AG10803 (cell line): ENCODE measurements at regions not wholly inside any gene's neighbourhood (a gene's known extent, or its start where the extent isn't known, plus 50 kb on each side); places are given as distances from the start of the nearest gene placed in this dataset.
"Not testable (repeated sequence)": the region's sequence is repeated elsewhere in the genome, so short reads cannot be mapped to it uniquely, and the experiment has no call there.

Source experiments
- DNase-seq: peaks from one replicate; pipeline ENCODE4 v3.0.0; 2010; ENCODE audit warnings: low read depth
- H3K4me3 ChIP-seq: 2 replicates; pipeline ENCODE4 v1.5.1; 2011; ENCODE audit warnings: mild to moderate bottlenecking, low read length, control low read depth
- CTCF ChIP-seq: conservative IDR thresholded peaks from 2 replicates; pipeline ENCODE4 v1.5.1; 2011; ENCODE audit warnings: mild to moderate bottlenecking, low read length, control low read depth, inconsistent platforms

- not testable (repeated sequence) for DNase-seq, H3K4me3 ChIP-seq
Measured at GRCh38 chr15:20305912-20306311, 235.7 kb downstream of the GOLGA6L6 start.

GRCh38 chr15:20305015-20305465 lies 236.6 kb downstream of the GOLGA6L6 start:
- not testable (repeated sequence) for H3K4me3 ChIP-seq, DNase-seq

GRCh38 chr15:20304282-20305014 lies 237.2 kb downstream of the GOLGA6L6 start:
- H3K4me3 ChIP-seq, DNase-seq: not testable (repeated sequence)

- DNase-seq, H3K4me3 ChIP-seq: not testable (repeated sequence)
Measured at GRCh38 chr15:20303248-20304171, 238.1 kb downstream of the GOLGA6L6 start.

DNA sequence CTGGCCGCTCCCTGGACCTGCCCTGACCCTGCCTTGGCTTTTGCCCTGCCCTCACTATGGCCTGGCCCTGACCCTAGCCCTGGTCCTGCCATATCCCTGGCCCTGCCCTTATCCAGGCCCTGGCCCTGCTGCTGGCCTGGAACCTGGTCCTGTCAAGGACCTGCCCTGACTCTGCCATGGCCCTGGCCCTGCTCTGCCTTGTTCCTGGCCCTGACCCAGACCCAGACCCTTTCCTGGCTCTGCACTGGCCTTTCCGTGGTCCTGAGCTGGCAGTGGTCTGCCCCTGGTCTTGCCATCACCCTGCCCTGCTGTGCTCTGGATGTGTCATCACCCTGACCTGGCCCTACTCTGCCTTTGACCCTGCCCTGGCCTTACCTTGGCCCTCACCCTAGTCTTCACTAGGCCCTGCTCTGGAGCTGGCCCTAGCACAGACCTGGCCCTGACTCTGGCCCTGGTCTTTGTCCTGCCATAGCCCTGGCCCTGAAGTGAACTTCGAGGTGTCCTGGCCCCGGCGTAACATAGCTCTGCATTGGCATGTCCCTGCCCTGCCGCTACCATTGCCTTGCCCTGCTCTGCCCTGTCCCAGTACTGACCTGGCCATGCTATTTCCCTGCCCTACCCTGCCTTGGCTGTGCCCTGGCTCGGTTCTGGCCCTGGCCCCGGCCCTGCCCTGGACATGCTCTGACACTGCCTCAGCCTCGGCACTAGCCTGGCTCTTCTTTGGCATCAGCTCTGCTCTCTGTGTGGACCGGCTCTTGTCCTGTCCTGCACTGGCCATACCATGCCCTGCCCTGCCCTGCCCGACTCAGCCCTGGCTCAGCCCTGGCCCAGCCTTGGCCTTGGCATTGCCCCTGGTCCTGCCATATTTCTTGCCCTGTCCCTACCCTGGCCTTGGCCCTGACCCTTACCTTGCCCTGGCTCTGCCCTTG lies 239.2 kb downstream of the GOLGA6L6 start:
- not testable (repeated sequence) for H3K4me3 ChIP-seq, DNase-seq

GRCh38 chr15:20301471-20302081 lies 240.0 kb downstream of the GOLGA6L6 start:
- DNase-seq, H3K4me3 ChIP-seq: not testable (repeated sequence)

DNA sequence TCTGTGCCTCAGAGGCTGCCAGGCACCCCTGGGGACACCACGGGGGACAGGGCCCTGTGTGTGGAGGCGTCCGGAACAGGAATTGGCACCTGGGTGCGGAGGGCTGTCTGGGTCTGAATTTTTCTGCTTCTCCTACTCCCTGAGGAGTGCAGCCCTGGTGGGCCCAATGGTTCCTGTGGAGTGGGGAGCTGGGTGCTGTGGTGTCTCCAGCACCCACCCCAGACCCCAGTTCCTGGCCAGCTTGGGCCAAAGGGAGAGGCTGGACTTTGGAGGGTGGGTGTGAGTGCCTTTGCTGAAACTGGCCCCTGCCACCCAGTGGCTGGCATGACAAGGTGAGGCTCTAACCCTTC lies 240.6 kb downstream of the GOLGA6L6 start:
- not testable (repeated sequence) for DNase-seq, H3K4me3 ChIP-seq

- H3K4me3 ChIP-seq, DNase-seq: not testable (repeated sequence)
Measured at GRCh38 chr15:20300351-20301040, 241.1 kb downstream of the GOLGA6L6 start.

DNA sequence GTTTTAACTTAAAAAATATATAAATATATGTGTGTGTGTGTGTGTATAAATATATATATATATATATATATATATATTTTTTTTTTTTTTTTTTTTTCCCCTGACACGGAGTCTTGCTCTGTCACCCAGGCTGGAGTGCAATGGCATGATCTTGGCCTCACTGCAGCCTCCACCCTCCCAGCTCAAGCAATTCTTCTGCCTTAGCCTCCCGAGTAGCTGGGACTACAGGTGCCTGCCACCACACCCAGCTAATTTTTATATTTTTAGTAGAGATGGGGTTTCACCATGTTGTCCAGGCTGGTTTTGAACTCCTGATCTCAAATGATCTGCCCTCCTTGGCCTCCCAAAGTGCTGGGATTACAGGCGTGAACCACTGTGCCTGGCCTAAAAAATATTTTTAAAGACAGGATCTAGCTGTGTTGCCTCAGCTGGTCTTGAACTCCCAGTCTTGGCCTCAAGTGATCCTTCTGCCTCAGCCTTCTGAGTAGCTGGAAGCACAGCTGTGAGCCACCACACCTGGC lies 243.9 kb downstream of the GOLGA6L6 start:
- not testable (repeated sequence) for DNase-seq, H3K4me3 ChIP-seq

- DNase-seq, H3K4me3 ChIP-seq: not testable (repeated sequence)
Measured at GRCh38 chr15:20296261-20296660, 245.3 kb downstream of the GOLGA6L6 start.

DNA sequence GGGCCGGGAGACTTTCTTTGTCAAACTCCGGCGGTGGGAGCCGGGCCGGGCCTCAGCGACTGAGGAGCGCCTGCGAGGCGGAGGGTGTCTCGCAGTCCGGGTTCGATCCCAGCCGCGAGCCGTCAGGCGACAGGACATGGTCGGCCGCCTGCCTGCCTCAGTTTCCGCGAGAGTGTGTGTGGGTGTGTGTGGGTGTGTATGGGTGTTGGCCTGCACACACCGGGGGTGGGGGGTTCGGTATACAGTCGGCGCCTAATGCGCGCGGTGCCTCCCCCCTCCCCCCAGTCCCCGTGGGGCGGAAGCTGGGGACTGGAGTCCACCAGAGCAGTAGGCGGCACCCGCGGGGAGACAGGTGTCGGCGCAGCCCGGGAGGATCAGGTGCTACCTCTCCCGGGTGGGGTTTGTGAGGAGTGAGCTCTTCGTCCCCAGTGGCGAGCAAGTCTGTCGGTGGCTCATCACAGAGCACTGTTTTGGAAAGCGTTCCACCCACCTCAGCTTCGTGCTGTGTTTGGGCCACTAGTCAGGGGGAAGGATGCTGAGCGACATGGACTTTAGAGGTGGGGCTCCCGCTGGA lies 246.3 kb downstream of the GOLGA6L6 start:
- no peak overlapping the region for H3K4me3 ChIP-seq
- no peak for TF ChIP-seq CTCF
- DNase-seq, result no peak
